Spleen (tissue), 7 donors: ENCODE measurements at regions not wholly inside any gene's neighbourhood (a gene's known extent, or its start where the extent isn't known, plus 50 kb on each side); places are given as distances from the start of the nearest gene placed in this dataset.

Experiments
- POLR2A ChIP-seq, 3 donors: fragments of 450-650 bp; IDR thresholded peaks; one replicate each; pipeline ENCODE4 v1.5.1; 2017; ENCODE audit warnings: antibody characterized with exemption in 3 of 3, mild to moderate bottlenecking in 1 of 3
- POLR2AphosphoS5 ChIP-seq, 3 donors: sonication (generic); formaldehyde crosslinking; IDR thresholded peaks; one replicate each; pipeline ENCODE4 v1.5.1; 2017; ENCODE audit warnings: antibody characterized with exemption in 3 of 3
- TF ChIP-seq, protein P1 (sequence below), 11 experiments: fragments of 200-600 bp in 7 of 11; fragments of 450-650 bp in 4 of 11; sonication (generic) in 4 of 11; IDR thresholded peaks in 8 of 11; conservative IDR thresholded peaks in 3 of 11; 1 replicate in 7 of 11; 2 replicates in 4 of 11; pipeline versions ENCODE4 v1.4.0 to v1.8.0; 2016 to 2021; ENCODE audit warnings: antibody characterized with exemption in 11 of 11, inconsistent platforms in 4 of 11, mild to moderate bottlenecking in 1 of 11
- donor health status: DM: no; HTN: no; CAD: no; lungs with moderate emphysema.
- donor health status: DM: no; HTN: no; CAD: no.
- donor health status: DM: no; HTN: no; CAD: no.

DNA sequence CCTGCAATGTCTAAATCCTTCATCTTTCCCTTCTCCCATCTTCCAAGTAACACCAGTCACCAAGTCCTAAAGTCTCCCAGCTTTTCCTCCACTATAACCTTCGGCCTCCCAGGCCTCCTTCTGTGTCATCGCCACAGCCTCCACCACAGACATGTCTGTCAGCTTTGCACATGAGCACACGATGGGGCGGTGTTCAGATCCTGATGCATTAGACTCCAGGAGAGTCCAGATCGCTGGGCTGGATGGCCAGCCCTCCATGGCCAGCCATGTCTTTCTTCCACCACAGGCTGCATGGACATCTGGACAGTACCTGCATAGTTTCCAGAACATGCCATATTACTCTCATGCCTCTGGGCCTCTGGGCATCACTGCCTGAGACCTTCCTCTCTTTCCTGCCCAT is 974.2 kb upstream of the ZNF722 start:
- TF ChIP-seq, protein P1, sequence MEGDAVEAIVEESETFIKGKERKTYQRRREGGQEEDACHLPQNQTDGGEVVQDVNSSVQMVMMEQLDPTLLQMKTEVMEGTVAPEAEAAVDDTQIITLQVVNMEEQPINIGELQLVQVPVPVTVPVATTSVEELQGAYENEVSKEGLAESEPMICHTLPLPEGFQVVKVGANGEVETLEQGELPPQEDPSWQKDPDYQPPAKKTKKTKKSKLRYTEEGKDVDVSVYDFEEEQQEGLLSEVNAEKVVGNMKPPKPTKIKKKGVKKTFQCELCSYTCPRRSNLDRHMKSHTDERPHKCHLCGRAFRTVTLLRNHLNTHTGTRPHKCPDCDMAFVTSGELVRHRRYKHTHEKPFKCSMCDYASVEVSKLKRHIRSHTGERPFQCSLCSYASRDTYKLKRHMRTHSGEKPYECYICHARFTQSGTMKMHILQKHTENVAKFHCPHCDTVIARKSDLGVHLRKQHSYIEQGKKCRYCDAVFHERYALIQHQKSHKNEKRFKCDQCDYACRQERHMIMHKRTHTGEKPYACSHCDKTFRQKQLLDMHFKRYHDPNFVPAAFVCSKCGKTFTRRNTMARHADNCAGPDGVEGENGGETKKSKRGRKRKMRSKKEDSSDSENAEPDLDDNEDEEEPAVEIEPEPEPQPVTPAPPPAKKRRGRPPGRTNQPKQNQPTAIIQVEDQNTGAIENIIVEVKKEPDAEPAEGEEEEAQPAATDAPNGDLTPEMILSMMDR (IDR thresholded peaks at IDR 0.05 in 8 of 11, conservative IDR thresholded peaks at IDR 0.05 in 3 of 11) = no peak
- no peak for TF ChIP-seq POLR2AphosphoS5 (IDR thresholded peaks at IDR 0.05)
- TF ChIP-seq POLR2A (IDR thresholded peaks at IDR 0.05) = no peak
